AG20443 (cell line): ENCODE measurements at regions not wholly inside any gene's neighbourhood (a gene's known extent, or its start where the extent isn't known, plus 50 kb on each side); places are given as distances from the start of the nearest gene placed in this dataset.
"Not testable (repeated sequence)": the region's sequence is repeated elsewhere in the genome, so short reads cannot be mapped to it uniquely, and the experiment has no call there.

Source experiments
- DNase-seq: peaks from one replicate; pipeline ENCODE4 v3.0.0; 2012; ENCODE audit warnings: low spot score, mixed read lengths

DNA sequence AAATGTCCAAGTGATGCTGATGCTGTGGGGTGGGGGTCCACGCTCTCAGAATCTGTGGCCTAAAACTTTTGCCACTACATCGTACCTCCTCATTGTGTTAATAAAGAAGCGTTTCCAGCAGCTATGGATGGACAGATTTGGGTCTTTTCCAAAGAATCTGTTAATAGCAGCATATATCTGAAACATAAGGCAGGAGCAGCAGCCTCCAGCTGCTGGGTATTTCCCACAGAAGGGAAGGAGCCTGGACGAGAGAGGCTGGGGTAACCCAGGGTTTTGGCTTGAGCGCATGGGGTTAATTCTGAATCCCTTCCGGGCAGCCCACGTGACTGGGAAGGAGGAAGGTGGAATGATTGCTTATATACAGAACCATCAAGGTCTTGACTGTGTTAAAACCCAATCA, 332.4 kb downstream of the BCOR start:
- DNase-seq, result no peak

DNA sequence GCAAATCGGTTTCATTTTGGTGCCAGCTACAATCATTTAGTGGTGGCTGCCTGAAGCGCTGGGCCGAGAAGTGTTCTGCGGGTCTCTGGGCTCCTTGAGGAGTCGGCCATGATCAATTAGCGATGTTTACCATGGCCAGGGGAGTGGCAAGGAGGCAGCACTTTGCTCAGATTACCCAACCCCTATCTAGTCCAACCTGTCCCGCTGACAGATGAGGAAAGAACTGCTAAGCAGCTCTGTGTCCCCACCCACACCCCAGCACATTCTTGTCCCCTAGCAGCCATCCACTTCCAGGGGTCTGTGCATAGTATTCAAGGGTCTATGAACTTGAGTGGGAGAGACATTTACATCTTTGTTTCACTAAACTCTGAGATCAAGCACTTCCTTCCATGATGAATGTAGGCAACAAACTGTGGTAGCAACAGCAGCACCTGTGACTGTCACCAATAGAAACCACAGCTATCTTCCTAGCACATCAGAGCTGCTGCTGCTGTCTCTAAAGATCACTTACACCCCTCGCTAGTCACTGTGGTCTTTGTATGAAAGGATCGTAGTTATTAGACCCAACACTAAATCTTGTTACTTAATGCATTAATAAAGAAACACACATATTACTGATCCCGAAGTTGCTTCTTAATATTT, 331.6 kb downstream of the BCOR start:
- no peak for DNase-seq

DNA sequence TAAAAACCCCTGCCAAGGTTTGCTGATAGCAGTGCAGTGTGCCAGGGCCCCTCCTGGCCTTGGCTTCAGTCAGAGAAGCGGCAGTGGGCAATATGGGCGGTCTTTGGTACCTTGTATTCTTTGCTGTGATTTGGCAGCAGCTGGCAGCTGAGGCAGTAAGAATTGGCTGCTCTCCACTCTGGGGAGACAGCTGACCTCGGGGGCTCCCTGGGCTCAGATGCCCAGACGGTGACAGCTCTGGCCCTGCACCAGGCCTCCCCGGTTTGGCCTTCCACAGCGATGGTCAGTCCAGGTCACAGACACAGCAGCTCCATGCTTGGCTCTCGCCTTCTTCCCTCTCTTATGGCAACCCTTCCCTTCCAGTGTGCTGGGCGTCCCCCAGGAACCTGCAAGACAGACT, 330.9 kb downstream of the BCOR start:
- DNase-seq, result peak; percentile 14

DNA sequence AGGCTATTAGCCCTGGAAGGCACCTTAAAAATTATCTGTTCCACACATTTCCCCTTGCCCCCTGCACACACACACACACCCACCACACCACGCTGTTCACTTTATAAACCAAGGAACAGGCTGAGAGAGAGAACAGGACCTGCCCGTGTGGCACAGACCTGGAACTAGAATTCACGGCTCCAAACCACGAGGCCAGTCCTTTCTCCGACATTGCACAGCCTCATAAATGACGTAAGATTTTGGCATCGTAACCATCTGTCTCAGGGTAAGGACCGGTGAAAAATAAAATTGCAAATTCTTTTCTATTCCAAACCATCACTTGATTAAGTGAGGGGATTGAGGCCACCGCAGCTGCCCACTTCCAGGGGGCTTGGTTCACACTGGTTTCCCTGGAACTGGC, 330.3 kb downstream of the BCOR start:
- peak; percentile 13 for DNase-seq

DNA sequence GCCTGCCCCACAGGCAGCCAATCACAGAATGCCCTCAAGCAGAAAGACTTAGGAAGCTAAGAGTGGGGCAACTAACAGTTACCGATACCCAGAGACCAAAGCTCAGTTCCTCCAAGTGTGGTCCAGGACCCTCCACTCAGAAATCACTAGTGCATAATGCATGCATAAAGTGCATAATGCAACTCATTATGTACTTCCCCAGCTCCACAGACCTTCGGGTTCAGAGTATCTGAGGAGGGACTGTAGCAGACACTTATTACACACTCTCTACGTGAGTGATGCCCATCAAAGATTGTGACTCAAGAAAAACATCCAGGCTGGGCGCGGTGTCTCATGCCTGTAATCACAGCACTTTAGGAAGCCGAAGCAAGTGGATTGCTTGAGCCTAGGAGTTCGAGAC, 328.0 kb downstream of the BCOR start:
- no peak for DNase-seq

DNA sequence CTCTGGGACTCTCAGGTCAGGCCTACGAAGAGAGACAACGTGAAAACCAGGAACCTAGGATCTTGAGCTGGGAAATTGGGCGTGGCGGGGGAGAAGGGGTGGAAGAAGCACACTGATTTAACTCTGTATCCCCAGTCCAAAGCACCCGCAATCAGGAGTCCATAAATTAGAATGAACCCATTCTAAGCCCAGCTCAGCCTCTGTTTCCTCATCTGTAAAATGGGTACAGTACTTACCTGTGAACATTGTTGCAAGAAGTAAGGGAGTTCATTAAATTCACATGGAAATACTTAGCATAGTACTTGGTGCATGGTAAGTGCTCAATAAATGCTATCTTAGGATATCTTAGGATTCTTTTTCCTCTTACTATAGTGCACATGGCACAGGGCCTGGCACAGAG, 326.7 kb downstream of the BCOR start:
- DNase-seq, result no peak

DNA sequence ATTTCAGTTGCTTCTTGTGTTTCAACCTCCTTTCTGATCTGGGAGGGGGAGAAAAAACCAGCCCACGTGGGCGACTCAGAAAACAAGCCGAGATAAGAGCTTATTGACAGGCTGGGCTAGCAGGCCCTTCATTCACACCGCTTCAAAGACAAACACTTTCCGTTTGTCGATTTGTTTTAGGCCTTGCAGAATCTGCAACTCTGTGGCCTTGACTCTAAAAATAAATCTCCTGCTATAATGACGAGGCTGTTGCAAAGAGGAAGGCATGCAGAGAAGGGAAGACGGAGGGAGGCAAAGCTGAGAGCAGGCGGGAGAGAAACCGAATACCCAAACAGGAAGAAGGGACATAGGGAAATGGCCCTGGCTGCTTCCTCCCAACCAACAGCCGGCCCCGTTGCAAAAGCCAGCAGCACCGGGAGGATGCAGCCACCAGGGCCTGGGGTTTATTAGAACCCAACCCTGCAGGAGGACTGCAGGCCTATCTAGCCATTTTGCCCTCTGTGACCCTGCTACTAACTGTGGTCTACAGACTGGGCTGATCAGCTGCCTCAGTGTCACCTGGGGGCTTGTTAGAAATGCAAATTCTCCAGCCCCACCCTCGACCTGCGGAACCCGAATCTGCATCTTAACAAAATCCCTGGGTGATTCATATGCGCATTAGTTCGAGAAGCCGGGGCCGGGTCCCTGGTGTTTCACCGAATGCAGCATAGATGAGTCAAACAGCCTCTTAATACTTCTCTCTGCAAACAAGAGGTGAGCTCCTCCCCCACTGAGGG, 325.5 kb downstream of the BCOR start:
- peak; percentile 21 for DNase-seq

DNA sequence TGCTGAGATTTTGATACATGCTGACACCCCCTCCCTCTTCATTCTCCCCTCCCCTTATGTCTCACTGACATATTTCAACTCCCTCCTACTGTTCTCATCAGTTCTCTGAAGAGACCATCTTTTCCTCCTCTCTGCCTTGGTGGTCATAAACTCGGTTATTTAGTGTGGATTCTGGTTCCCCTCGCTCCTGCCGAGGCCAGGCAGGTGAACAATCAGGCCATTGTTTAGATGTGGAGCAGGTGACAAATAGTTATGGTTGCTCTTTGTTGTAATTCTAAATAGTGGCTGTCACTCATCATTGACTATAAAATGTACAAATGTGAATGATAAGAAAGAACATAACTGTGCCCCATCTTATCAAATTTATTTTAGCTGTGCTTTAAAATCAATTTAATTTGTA, 324.6 kb downstream of the BCOR start:
- DNase-seq, result no peak

DNA sequence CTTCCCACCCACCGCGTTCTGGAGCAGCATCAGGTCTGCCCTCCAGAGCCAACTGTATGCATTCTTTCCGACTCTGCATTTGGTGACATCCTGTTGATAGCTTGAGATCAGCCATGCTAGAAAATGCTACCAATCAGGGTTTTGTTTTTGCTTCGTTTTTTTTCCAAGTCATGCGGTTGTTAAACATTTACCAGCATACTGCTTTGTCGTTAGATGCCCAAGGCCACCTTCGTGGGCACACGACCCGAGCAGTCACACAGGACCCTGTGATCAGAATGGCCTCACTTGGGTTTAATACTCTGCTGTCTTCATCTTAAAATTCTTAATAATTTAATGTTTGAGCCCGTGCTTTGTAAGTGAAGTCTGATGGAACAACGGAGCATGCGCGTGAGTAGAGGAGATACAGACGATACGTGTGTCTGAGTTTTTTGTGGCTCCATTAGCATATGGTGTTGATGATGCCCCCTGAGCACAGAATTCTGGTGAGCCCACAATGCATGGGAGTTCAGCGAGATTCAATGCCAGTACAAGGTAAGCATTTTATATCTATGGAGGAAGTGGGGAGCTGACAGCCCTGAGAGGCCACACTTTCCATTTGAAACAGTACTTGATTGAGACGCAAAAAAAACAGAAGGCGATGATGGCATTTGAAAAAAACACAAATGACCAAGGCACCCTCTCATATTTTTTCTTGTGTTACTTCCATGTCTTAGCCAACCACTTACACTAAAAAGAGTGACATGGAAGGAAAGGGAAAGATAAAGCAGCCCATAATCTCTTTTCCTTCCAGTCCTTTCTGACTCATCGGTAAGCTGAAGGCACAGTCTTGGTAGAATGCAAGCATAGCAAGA, 323.6 kb downstream of the BCOR start:
- no peak for DNase-seq

DNA sequence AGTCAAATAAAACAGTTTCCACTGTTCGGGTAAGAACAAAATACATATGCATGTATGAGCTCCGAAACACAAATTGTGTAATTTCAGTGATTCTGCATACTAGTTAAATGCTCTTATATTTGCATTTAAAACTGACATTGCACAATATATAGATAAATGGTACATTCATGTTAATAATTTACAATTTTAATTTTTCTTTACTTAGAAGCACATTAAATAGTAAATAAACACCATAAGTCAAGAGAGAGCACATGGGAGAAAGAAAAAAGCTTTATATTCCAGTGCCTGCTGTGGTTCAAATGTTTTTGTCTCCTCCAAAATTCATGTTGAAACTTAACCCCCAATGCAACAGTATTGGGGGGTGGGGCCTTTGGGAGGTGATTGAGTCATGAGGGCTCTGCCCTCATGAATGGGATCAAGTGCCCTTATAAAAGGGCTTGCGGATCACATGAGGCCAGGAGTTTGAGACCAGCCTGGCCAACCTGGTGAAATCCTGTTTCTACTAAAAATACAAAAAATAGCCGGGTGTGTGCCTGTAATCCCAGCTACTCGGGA, 322.9 kb downstream of the BCOR start:
- no peak for DNase-seq

DNA sequence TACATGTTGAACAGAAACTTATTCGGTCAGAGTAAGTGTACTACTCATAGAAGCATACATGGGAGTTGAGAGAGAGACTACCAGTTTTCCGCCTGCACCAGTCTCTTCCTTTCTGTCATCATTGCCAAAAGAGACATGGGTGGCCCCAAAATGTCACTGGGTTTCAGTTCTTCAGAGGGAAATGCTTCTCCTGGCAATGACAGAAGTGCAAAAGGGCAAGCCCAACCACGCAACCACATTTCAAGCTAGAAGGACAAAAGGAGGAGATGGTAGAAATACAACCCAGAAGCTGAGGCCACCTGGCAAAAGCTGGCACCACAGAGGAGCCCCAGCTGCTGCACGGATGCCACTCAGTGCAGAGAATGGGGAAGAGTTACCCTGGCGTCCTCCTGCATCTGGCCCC, 320.1 kb downstream of the BCOR start:
- DNase-seq, result no peak

DNA sequence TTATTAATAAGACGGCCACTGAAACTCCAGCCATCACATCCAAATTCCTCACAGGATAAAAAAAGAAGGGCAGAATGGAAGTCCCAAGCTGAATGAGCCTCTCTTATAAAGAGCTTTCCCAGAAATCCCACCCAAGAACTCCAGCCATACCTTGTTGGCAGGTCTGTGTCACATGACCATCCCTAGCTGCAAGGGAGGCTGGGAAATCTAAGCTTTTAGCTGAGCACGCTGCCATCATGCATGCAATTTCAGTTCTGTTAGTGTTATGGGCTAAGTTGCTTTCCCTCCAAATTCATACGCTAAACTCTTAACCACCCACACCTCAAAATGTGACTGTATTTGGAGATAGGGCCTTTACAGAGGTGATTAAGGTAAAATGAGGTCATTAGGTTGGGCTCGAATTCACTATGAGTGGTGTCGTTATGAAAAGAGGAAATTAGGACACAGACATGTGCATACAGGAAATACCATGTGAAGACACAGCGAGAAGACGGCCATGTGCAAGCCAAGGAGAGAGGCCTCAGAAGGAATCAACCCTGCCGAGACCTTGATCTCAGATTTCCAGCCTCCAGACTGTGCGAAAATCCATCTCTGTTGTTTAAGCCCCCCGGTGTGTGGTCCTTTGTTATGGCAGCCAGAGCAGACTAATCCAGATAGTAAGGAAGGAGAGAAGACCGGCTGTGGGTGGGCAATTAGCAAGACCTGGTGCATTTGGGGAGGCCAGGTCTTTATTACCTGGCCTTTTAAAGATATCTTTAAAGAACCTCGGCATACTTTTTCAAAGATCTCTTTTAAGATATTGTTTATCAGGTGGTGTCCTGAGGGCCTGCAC, 317.6 kb downstream of the BCOR start:
- no peak for DNase-seq

DNA sequence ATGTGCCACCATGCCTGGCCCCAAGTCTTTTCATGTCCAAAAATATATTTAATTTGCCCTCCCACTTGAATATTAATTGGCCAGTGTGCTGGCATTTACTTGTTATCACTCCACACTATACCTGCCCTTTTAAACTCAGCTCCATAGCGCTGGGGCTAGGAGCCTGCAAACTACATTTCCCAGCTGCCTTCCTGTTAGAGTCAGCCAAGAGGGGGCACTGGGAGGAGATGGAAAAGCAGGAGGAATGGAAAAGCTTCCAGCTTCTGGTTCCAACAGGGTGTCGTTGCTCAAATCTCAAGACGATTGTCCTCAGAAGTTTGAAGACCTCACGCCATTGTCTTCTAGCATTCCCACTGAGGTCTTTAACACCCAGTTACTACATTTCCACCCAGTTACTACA, 315.5 kb downstream of the BCOR start:
- no peak for DNase-seq

DNA sequence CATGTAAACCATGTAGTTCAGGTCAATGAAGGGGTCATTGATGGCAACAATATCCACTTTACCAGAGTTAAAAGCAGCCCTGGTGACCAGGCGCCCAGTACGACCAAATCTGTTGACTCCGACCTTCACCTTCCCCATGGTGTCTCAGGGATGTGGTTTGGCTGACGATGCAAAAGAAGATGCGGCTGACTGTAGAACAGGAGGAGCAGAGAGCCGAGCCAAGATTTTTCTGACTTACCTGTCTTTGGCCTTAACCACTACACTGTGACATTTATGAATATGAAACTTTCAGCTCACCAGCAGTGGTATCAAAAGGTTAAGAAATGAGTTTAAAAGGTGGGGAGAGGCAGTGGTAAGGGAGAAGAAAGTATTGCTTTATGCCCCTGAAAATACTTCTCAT, 309.8 kb downstream of the BCOR start:
- DNase-seq, result no peak

DNA sequence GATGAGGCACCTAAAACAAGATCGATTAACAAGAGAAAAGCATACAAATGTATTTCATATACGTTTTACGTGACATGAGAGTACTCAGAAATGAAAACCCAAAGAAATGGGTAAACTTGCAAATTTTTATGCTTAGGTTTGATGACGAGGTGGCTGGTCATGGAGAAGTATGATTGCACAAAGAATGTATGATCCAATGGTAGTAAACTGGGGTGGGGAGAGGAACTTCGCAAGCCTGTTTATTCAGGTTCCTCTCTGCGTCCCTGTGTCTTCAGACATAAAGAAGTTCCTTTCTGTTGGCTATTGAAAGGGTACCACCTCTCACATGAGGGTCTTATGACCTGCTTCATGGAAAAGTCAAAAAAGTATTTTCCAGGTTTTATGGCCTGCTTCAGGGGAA, 309.2 kb downstream of the BCOR start:
- no peak for DNase-seq

DNA sequence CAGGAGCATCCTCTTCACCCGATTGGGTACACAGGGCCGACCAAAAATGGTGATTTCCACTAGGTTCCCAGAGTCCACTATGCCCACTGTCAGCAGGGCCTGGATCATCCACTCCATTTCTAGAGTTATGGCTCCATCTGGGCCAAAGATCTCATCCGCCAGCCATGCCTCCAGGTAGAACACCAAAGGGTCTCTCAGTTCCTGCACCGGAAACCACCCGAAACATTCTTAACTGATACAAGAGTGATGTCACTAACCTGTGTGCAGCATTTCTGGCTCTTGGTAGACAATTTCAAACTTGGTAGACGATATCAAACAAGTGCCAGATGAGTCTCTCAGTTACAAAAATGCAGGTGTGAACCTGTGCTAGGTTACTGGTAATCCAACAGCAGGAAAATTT, 306.1 kb downstream of the BCOR start:
- no peak for DNase-seq

DNA sequence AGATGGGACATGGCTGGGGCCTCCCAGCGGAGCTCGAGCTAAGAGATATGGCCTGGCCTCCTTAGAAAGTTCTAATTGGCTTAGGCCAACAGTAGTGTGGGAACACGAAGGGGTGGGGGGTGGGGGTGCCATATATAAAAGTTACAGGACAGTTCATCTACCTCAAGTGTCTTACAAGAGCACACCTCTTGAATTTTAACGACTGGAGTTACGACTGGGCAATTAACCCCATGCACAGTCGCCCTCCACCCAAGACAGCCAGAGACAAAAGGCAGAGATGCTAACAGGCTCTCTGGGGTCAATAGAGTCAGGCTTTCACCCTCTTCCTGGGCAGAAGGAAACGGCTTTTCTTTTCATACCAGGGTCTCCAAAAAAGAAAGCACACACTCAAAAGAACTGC, 302.2 kb downstream of the BCOR start:
- DNase-seq, result no peak

DNA sequence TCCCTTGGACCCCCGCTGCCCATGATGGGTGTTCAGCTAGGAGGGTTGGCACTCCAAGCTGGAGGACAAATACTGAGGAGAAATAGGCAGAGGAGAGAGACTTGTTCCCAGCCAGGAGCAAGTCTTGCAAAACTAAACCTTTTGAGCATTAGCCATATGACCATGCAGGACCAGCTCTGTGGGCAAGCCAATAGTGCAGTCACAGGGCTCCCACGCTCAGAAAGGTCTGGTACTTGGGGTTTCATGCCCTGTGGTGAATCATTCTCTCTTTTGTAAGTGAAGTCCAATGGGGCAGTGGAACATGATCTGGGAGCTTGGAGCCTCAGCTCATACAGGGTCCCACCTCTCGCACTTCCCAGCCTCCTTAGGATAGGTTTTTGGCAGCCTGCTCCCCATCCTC, 300.9 kb downstream of the BCOR start:
- DNase-seq, result no peak

DNA sequence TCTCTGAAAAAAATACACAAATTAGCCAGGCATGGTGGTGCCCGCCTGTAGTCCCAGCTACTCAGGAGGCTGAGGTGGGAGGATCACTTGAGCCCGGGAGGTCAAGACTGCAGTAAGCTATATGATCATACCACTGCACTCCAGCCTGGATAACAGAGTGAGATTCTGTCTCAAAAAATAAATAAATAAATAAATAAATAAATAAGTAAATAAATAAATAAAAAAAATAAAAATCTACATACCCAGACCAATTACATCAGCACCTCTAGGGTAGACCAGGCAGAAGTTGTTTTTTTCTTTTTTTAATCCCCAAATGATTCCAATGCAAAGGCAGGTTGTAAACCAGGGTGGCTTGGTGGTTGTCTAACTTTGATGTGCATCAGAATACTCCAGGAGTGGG, 299.3 kb downstream of the BCOR start:
- DNase-seq, result not testable (repeated sequence)

DNA sequence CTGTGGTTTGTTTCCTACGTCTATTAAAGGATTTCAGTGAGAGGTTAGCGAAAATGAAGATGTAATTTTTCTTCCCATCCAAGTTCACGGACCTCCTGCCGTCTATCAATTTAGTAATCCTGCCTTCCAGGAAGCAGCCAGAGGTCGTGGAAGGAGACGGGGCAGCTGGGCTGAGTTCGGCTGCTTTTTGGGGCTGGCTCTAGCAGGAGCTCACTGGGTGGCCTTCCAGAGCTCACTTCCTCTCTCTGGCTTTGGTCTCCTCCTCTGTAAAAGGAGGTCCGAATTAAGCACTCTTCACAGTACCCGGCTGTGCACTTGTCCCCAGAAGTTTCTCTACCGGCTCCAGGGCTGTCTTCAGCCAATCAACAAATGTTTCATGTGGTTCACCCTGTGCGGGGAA, 295.4 kb downstream of the BCOR start:
- no peak for DNase-seq

DNA sequence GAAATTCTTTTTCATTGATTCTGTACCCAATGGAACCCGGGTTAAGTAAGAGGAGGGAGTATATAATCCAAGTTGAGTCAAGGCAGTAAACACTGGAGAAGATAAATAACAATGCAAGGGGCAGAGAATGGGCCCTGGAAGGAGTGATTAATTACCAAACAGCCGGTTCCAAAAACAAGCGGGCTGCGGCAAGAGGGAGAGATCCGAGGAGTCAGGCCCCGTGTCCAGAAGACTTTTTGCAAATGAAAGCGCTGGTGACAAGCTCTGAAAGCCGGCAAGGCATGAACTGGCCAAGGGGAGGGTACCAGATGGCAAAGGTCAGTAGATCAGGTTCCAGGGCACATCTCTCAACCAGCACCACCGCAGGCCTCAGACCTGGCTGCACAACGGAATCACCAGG, 294.9 kb downstream of the BCOR start:
- no peak for DNase-seq

DNA sequence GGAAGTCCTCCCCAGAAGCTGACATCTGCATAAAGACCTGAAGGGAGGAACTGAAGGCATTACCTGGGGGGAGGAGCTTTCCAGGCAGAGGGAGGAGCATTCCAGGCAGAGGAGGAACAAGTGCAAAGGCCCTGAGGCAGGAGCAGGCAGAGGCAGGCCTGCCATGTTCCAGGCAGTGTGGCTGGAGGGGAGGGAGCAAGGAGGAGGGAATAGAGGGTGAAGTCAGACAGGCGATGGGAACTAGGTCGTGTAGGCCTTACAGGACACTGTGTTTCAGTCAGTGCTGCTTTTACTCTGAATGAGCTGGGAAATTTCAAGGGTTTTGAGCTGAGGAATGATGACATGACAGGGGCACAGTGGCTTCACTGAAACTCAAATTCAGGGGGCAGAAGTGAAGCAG, 292.7 kb downstream of the BCOR start:
- DNase-seq, result no peak
